K562 (cell line): ENCODE measurements at regions not wholly inside any gene's neighbourhood (a gene's known extent, or its start where the extent isn't known, plus 50 kb on each side); places are given as distances from the start of the nearest gene placed in this dataset.

Experiments
- ATAC-seq: fragments of 200-7000 bp; cut with Tn5 transposase; 3 replicates; pipeline ENCODE4 v1.9.1; 2020; ENCODE audit warnings: moderate library complexity
- BruUV-seq: library from RNA; stranded (reverse); fragments of 400-500 nt; replicated peaks from 2 replicates; lab custom pipeline; 2021; lab: Mats Ljungman, UMichigan
- CTCF ChIA-PET: fragments of 300-600 bp; formaldehyde crosslinking; extraction: SDS; loops from one replicate; lab custom pipeline; 2021; ENCODE audit warnings: low intra/inter-chr PET ratio; lab: Yijun Ruan, JAX
- POLR2A ChIA-PET: fragments of 300-600, 350-650 bp; sonication (Branson Sonifier 250); formaldehyde crosslinking; extraction: SDS; loops from one replicate; lab custom pipeline; 2021; ENCODE audit warnings: antibody characterized with exemption, inconsistent platforms; lab: Yijun Ruan, JAX
- DNase-seq, 4 experiments: peaks; one replicate each; pipeline versions ENCODE4 v3.0.0 to v3.0.0-alpha.2; 2011 to 2018; ENCODE audit warnings: low spot score in 3 of 4, mixed read lengths in 3 of 4; ENCODE audit errors: extremely low read depth in 1 of 4
- FAIRE-seq: peaks from 2 replicates; lab custom pipeline; 2011; peaks lifted over from hg19 to GRCh38; lab: Jason Lieb, UNC
- H2AFZ ChIP-seq: 2 replicates; pipeline ENCODE4 v1.6.0; 2011; ENCODE audit warnings: low read depth, low read length, control low read depth, inconsistent platforms
- H3K27ac ChIP-seq: fragments of 200-600 bp; 3 replicates; pipeline ENCODE4 v1.8.0; 2011; ENCODE audit warnings: low read depth, mild to moderate bottlenecking, control low read depth, inconsistent platforms, low read length, moderate library complexity, mixed read lengths; ENCODE audit errors: extremely low read depth
- H3K27me3 ChIP-seq, 2 experiments: fragments of 300-600 bp in 1 of 2; 2 replicates in 1 of 2; 3 replicates in 1 of 2; pipeline versions ENCODE4 v1.6.0 to v1.8.0; 2011; ENCODE audit warnings: inconsistent platforms in 2 of 2, low read length in 2 of 2, mild to moderate bottlenecking in 1 of 2, mixed read lengths in 1 of 2, moderate library complexity in 1 of 2; ENCODE audit not compliant: control insufficient read depth in 2 of 2, insufficient read depth in 2 of 2
- H3K36me3 ChIP-seq: fragments of 300-600 bp; 3 replicates; pipeline ENCODE4 v1.8.0; 2011; ENCODE audit warnings: mild to moderate bottlenecking, low read length, inconsistent platforms; ENCODE audit not compliant: control insufficient read depth, insufficient read depth
- H3K4me1 ChIP-seq, 2 experiments: fragments of 200-600 bp in 1 of 2; replicated peaks in 1 of 2; 2 replicates in 1 of 2; 3 replicates in 1 of 2; pipeline versions ENCODE4 v1.5.1 to v1.8.0; 2011; ENCODE audit warnings: inconsistent platforms in 2 of 2, low read length in 2 of 2, mild to moderate bottlenecking in 1 of 2, mixed read lengths in 1 of 2, moderate library complexity in 1 of 2; ENCODE audit not compliant: control insufficient read depth in 2 of 2, insufficient read depth in 2 of 2
- H3K4me2 ChIP-seq: 2 replicates; pipeline ENCODE4 v1.6.1; 2011; ENCODE audit warnings: low read length, control low read depth, inconsistent platforms, mixed read lengths; ENCODE audit not compliant: insufficient read depth
- H3K4me3 ChIP-seq: fragments of 200-600 bp; sonication (generic), shearing (Covaris generic); 2 replicates; pipeline ENCODE4 v1.5.1; 2016; ENCODE audit warnings: control low read depth, inconsistent platforms
- H3K79me2 ChIP-seq: fragments of 200-600 bp; 3 replicates; pipeline ENCODE4 v1.8.0; 2011; ENCODE audit warnings: low read length, inconsistent platforms; ENCODE audit not compliant: control insufficient read depth, insufficient read depth
- H3K9ac ChIP-seq, 2 experiments: 2 replicates each; pipeline versions ENCODE4 v1.6.0 to v1.6.1; 2011; ENCODE audit warnings: low read depth in 2 of 2, low read length in 2 of 2, control low read depth in 1 of 2, inconsistent platforms in 1 of 2, mild to moderate bottlenecking in 1 of 2, mixed read lengths in 1 of 2; ENCODE audit not compliant: insufficient read depth in 1 of 2
- H3K9me1 ChIP-seq: one replicate; pipeline ENCODE4 v1.6.0; 2011; ENCODE audit warnings: inconsistent platforms, mild to moderate bottlenecking, low read length, moderate library complexity; ENCODE audit not compliant: control insufficient read depth, insufficient read depth
- H3K9me3 ChIP-seq: replicated peaks from 2 replicates; pipeline ENCODE4 v1.5.1; 2011; ENCODE audit warnings: low read depth, low read length, inconsistent platforms; ENCODE audit not compliant: control insufficient read depth, insufficient read depth
- H4K20me1 ChIP-seq: replicated peaks from 2 replicates; pipeline ENCODE4 v1.6.1; 2011; ENCODE audit warnings: low read length, inconsistent platforms, mixed read lengths; ENCODE audit not compliant: control insufficient read depth, insufficient read depth
- ETV5 ChIP-seq: sonication (generic); formaldehyde crosslinking; IDR thresholded peaks from 2 replicates; pipeline ENCODE4 v1.4.0; 2020; ENCODE audit warnings: low read depth, mild to moderate bottlenecking, missing genetic modification reagents
- HMBOX1 ChIP-seq: sonication (generic); IDR thresholded peaks from 2 replicates; pipeline ENCODE4 v1.6.1; 2016
- KLF6 ChIP-seq: fragments of 250-450 bp; sonication (Bioruptor Pico); IDR thresholded peaks from 2 replicates; pipeline ENCODE4 v1.4.0; 2020; ENCODE audit warnings: mild to moderate bottlenecking, moderate library complexity, borderline replicate concordance
- YY1 ChIP-seq, 3 experiments: IDR thresholded peaks; 2 replicates each; pipeline ENCODE4 v1.6.1; 2011; ENCODE audit warnings: low read length in 2 of 3, mild to moderate bottlenecking in 2 of 3, moderate library complexity in 2 of 3, borderline replicate concordance in 1 of 3, control low read depth in 1 of 3, low read depth in 1 of 3; ENCODE audit not compliant: insufficient read depth in 3 of 3, insufficient replicate concordance in 2 of 3, control insufficient read depth in 1 of 3, insufficient read length in 1 of 3; ENCODE audit errors: extremely low read depth in 1 of 3
- ZNF23 ChIP-seq: fragments of 250-450 bp; sonication (Bioruptor Pico); IDR thresholded peaks from 2 replicates; pipeline ENCODE4 v1.4.0; 2020; ENCODE audit warnings: mild to moderate bottlenecking
- WGBS: fragments of 100-300 bp; shearing (Covaris generic); methylation state at CpG from one replicate; pipeline ENCODE4 v1.1.6; 2016; ENCODE audit warnings: low coverage, mixed read lengths; ENCODE audit not compliant: insufficient coverage; ENCODE audit errors: missing lambda C conversion rate; 5-methylcytosine and 5-hydroxymethylcytosine counted together
- in situ Hi-C: fragments of 300-500 bp; cut with MboI; formaldehyde crosslinking; loops from 4 replicates; pipeline ENCODE4 v1.15.0; 2018; ENCODE audit warnings: inconsistent platforms, mixed read lengths
- intact Hi-C: fragments of 100-400 bp; cut with micrococcal nuclease; formaldehyde crosslinking; loops from 2 replicates; pipeline ENCODE4 v1.14.2; 2022
- TF ChIP-seq, protein P1 (sequence below): IDR thresholded peaks from 3 replicates; pipeline ENCODE4 v1.6.1; 2011; ENCODE audit warnings: borderline replicate concordance, mild to moderate bottlenecking; ENCODE audit not compliant: insufficient read length, insufficient read depth
- TF ChIP-seq, protein P2 (sequence below): fragments of 250-450 bp; sonication (Bioruptor Pico); IDR thresholded peaks from 2 replicates; pipeline ENCODE4 v1.4.0; 2020; ENCODE audit warnings: mild to moderate bottlenecking, moderate library complexity

GRCh38 chr6:14274016-14274415 lies 156.4 kb downstream of the CD83 start:
- H3K9me3 ChIP-seq: peaks cover 6% of the 10 kb centered on the region
- intact Hi-C loops: no loop called here
- no peaks in the 10 kb centered on the region for H3K36me3 ChIP-seq
- ChIA-PET CTCF (no interaction called here), POLR2A (no interaction called here)
- H3K27ac ChIP-seq: no peak overlapping the region
- no peak overlapping the region for H3K4me2 ChIP-seq
- ATAC-seq: no peak
- H4K20me1 ChIP-seq: no peaks in the 10 kb centered on the region
- no peaks in the 10 kb centered on the region for H3K9me1 ChIP-seq
- H3K4me3 ChIP-seq: no peak overlapping the region
- peaks cover 5 to 11% of the 10 kb centered on the region in 2 experiments for H3K4me1 ChIP-seq
- no peak overlapping the region for H2AFZ ChIP-seq
- peaks cover 5 to 28% of the 10 kb centered on the region in 2 experiments; a peak in 4 of 5 replicates for H3K27me3 ChIP-seq
- H3K9ac ChIP-seq: no peak overlapping the region
- 19% methylated on average over 6 of the region's 6 CpGs for WGBS
- FAIRE-seq: no peak
- H3K79me2 ChIP-seq: no peaks in the 10 kb centered on the region
- in situ Hi-C loops: no loop called here
- no TSS peak for BruUV-seq
- DNase-seq: no peak
- TF ChIP-seq ETV5 (CRISPR knock-in tag) (no peak), HMBOX1 (no peak), ZNF23 (CRISPR knock-in tag) (no peak), YY1 (IDR thresholded peaks at IDR 0.05; ENCODE audit: borderline replicate concordance in 1 of 3, control insufficient read depth in 1 of 3, extremely low read depth in 1 of 3, insufficient read depth in 3 of 3, insufficient read length in 1 of 3, insufficient replicate concordance in 2 of 3, low read depth in 1 of 3, low read length in 2 of 3) (no peak), KLF6 (CRISPR knock-in tag) (no peak)
- TF ChIP-seq, protein P1, sequence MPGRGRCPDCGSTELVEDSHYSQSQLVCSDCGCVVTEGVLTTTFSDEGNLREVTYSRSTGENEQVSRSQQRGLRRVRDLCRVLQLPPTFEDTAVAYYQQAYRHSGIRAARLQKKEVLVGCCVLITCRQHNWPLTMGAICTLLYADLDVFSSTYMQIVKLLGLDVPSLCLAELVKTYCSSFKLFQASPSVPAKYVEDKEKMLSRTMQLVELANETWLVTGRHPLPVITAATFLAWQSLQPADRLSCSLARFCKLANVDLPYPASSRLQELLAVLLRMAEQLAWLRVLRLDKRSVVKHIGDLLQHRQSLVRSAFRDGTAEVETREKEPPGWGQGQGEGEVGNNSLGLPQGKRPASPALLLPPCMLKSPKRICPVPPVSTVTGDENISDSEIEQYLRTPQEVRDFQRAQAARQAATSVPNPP: no peak
- TF ChIP-seq, protein P2, sequence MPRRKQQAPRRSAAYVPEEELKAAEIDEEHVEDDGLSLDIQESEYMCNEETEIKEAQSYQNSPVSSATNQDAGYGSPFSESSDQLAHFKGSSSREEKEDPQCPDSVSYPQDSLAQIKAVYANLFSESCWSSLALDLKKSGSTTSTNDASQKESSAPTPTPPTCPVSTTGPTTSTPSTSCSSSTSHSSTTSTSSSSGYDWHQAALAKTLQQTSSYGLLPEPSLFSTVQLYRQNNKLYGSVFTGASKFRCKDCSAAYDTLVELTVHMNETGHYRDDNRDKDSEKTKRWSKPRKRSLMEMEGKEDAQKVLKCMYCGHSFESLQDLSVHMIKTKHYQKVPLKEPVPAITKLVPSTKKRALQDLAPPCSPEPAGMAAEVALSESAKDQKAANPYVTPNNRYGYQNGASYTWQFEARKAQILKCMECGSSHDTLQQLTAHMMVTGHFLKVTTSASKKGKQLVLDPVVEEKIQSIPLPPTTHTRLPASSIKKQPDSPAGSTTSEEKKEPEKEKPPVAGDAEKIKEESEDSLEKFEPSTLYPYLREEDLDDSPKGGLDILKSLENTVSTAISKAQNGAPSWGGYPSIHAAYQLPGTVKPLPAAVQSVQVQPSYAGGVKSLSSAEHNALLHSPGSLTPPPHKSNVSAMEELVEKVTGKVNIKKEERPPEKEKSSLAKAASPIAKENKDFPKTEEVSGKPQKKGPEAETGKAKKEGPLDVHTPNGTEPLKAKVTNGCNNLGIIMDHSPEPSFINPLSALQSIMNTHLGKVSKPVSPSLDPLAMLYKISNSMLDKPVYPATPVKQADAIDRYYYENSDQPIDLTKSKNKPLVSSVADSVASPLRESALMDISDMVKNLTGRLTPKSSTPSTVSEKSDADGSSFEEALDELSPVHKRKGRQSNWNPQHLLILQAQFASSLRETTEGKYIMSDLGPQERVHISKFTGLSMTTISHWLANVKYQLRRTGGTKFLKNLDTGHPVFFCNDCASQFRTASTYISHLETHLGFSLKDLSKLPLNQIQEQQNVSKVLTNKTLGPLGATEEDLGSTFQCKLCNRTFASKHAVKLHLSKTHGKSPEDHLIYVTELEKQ (CRISPR knock-in tag): no peak
